Naive thymus-derived CD4-positive, alpha-beta T cell (primary cell): ENCODE measurements at regions not wholly inside any gene's neighbourhood (a gene's known extent, or its start where the extent isn't known, plus 50 kb on each side); places are given as distances from the start of the nearest gene placed in this dataset.
"Not testable (repeated sequence)": the region's sequence is repeated elsewhere in the genome, so short reads cannot be mapped to it uniquely, and the experiment has no call there.

Experiments
- ATAC-seq: fragments of 150-1000 bp; cut with Tn5 transposase; 2 replicates; pipeline ENCODE4 v1.10.0; 2021; ENCODE audit warnings: mild to moderate bottlenecking, moderate library complexity
- CTCF ChIA-PET: fragments of 350-600 bp; sonication (Branson Sonifier 250); formaldehyde crosslinking; loops from one replicate; lab custom pipeline; 2021; ENCODE audit warnings: antibody characterized with exemption; lab: Charles Lee
- POLR2A ChIA-PET: fragments of 350-600 bp; sonication (Branson Sonifier 250); formaldehyde crosslinking; loops from one replicate; lab custom pipeline; 2021; ENCODE audit warnings: antibody characterized with exemption, inconsistent platforms; lab: Charles Lee
- DNase-seq, 9 donors: peaks; one replicate each; pipeline versions ENCODE4 v3.0.0 to v3.0.0-alpha.2; 2020 to 2022; ENCODE audit warnings: mixed read lengths in 1 of 9
- H3K27ac ChIP-seq: one replicate; pipeline ENCODE4 v1.7.0; 2013; ENCODE audit warnings: mild to moderate bottlenecking, low read depth, low read length, moderate library complexity
- H3K27me3 ChIP-seq, 2 donors: one replicate each; pipeline ENCODE4 v1.7.0; 2013; ENCODE audit warnings: low read length in 2 of 2, mild to moderate bottlenecking in 2 of 2, moderate library complexity in 2 of 2; ENCODE audit not compliant: control insufficient read depth in 2 of 2, insufficient read depth in 2 of 2
- H3K36me3 ChIP-seq, 3 experiments: 1 replicate in 2 of 3; 2 replicates in 1 of 3; pipeline ENCODE4 v1.7.0; 2013; ENCODE audit warnings: low read length in 3 of 3, mild to moderate bottlenecking in 3 of 3, moderate library complexity in 1 of 3; ENCODE audit not compliant: insufficient read depth in 3 of 3, control insufficient read depth in 2 of 3
- H3K4me1 ChIP-seq, 2 donors: one replicate each; pipeline ENCODE4 v1.7.0; 2013; ENCODE audit warnings: low read length in 2 of 2, mild to moderate bottlenecking in 2 of 2, moderate library complexity in 1 of 2; ENCODE audit not compliant: control insufficient read depth in 2 of 2, insufficient read depth in 2 of 2
- H3K4me3 ChIP-seq: 2 replicates; pipeline ENCODE4 v1.7.0; 2013; ENCODE audit warnings: mild to moderate bottlenecking, low read length
- H3K9me3 ChIP-seq, 3 experiments: 1 replicate in 2 of 3; 2 replicates in 1 of 3; pipeline ENCODE4 v1.7.0; 2013; ENCODE audit warnings: low read length in 3 of 3; ENCODE audit not compliant: control insufficient read depth in 2 of 3
- H3K27ac Mint-ChIP-seq, 9 donors: one replicate each; pipeline ENCODE4 v1.8.0; 2020 to 2022; ENCODE audit warnings: mixed read lengths in 9 of 9, mild to moderate bottlenecking in 8 of 9, moderate library complexity in 5 of 9, inconsistent platforms in 2 of 9
- H3K27me3 Mint-ChIP-seq, 5 donors: one replicate each; pipeline ENCODE4 v1.8.0; 2021 to 2022; ENCODE audit warnings: mixed read lengths in 5 of 5, mild to moderate bottlenecking in 1 of 5
- H3K36me3 Mint-ChIP-seq, 5 donors: one replicate each; pipeline ENCODE4 v1.8.0; 2020 to 2022; ENCODE audit warnings: mixed read lengths in 5 of 5, mild to moderate bottlenecking in 3 of 5, inconsistent platforms in 1 of 5
- H3K4me1 Mint-ChIP-seq, 7 donors: one replicate each; pipeline ENCODE4 v1.8.0; 2020 to 2022; ENCODE audit warnings: mixed read lengths in 7 of 7, mild to moderate bottlenecking in 3 of 7, inconsistent platforms in 1 of 7
- H3K4me3 Mint-ChIP-seq, 10 donors: one replicate each; pipeline ENCODE4 v1.8.0; 2020 to 2022; ENCODE audit warnings: mild to moderate bottlenecking in 10 of 10, mixed read lengths in 10 of 10, moderate library complexity in 6 of 10, inconsistent platforms in 2 of 10
- H3K9me3 Mint-ChIP-seq, 11 donors: one replicate each; pipeline ENCODE4 v1.8.0; 2020 to 2022; ENCODE audit warnings: mixed read lengths in 11 of 11, mild to moderate bottlenecking in 4 of 11, inconsistent platforms in 1 of 11, moderate library complexity in 1 of 11
- intact Hi-C, 2 donors: fragments of 100-400 bp; cut with micrococcal nuclease; formaldehyde crosslinking; loops; one replicate each; pipeline ENCODE4 v1.15.1; 2023

- H3K9me3 Mint-ChIP-seq, H3K36me3 ChIP-seq, H3K4me1 ChIP-seq, H3K4me3 ChIP-seq, DNase-seq, H3K27me3 ChIP-seq, ATAC-seq, H3K27ac Mint-ChIP-seq, H3K27ac ChIP-seq, H3K4me3 Mint-ChIP-seq, H3K9me3 ChIP-seq, H3K27me3 Mint-ChIP-seq, CTCF ChIA-PET, intact Hi-C loops, H3K4me1 Mint-ChIP-seq, POLR2A ChIA-PET, H3K36me3 Mint-ChIP-seq: not testable (repeated sequence)
Measured at GRCh38 chr1:228611707-228612106, 123.6 kb upstream of the RHOU start.

DNA sequence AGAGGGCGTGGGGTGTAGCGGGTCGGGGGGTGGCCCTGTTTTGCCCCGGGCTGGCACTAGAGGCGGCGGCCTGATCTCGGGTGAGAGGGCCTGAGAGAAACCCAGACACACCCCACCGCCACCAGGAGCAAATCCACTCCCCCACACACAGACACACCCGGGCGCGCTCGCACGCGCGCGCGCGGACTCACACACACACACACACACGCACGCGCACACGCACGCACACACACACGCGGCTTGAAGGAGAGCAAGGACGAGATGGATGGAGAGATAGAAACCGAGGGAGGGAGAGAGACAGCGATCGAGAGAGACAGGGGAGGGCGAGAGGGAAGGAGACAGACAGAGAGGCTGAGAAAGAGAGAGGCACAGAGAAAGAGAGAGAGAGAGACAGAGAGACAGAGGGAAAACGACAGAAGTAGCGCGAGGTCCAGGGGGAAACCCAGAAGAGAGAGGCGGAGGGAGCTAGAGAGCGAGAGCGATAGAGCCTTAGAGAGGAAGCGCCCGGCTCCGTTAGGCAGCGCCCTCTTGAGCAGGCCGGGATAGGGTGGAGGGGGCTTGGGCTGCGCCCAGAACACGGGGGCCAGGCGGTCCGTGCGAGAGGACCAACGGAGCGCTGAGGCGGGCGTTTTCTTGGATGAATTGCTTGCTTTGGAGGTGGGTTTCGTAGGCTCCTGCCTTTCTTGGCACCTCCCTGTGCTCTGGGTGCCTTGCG, 113.1 kb upstream of the RHOU start:
- Mint-ChIP-seq H3K27ac (peak overlapping the region in 1 of 9 donors; percentile 75), H3K4me3 (peak overlapping the region in 5 of 10 donors; percentile 54 to 90 (median 78))
- H3K27me3 ChIP-seq, H3K36me3 ChIP-seq, H3K36me3 Mint-ChIP-seq, POLR2A ChIA-PET, ATAC-seq, H3K9me3 Mint-ChIP-seq, H3K27me3 Mint-ChIP-seq, H3K4me1 ChIP-seq, H3K4me3 ChIP-seq, H3K4me1 Mint-ChIP-seq, H3K9me3 ChIP-seq, H3K27ac ChIP-seq, CTCF ChIA-PET, intact Hi-C loops: not testable (repeated sequence)
- DNase-seq = peak in 5 of 9 donors; percentile 8 to 29 (median 19)

- H3K9me3 Mint-ChIP-seq, intact Hi-C loops, DNase-seq, H3K36me3 Mint-ChIP-seq, CTCF ChIA-PET, H3K9me3 ChIP-seq, H3K27me3 Mint-ChIP-seq, H3K4me3 ChIP-seq, H3K36me3 ChIP-seq, H3K27me3 ChIP-seq, H3K4me1 Mint-ChIP-seq, POLR2A ChIA-PET, H3K4me3 Mint-ChIP-seq, H3K27ac Mint-ChIP-seq, H3K4me1 ChIP-seq, ATAC-seq, H3K27ac ChIP-seq: not testable (repeated sequence)
Measured at GRCh38 chr1:228626481-228626880, 108.8 kb upstream of the RHOU start.

DNA sequence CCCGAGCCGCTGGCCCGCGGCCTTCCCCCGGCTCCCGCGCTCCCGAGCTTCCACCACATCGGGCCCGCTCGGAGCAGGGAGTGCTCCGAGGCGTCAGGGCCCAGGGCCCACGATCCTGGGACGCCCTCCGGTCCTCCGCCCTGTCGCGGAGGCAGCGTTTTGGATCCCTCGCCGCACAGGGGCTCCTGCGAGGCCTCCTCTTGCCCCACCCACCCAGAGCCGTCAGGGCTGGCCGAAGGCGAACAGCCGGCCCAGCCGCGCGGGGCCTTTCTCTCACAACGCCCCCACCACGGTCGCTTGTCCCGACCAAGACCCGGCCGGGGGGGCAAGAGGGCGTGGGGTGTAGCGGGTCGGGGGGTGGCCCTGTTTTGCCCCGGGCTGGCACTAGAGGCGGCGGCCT, 102.4 kb upstream of the RHOU start:
- H3K9me3 ChIP-seq, H3K27ac Mint-ChIP-seq, intact Hi-C loops, ATAC-seq, POLR2A ChIA-PET, H3K36me3 ChIP-seq, H3K4me3 Mint-ChIP-seq, H3K27ac ChIP-seq, H3K36me3 Mint-ChIP-seq, H3K9me3 Mint-ChIP-seq, H3K27me3 ChIP-seq, CTCF ChIA-PET, H3K4me1 ChIP-seq, H3K4me1 Mint-ChIP-seq, H3K4me3 ChIP-seq, H3K27me3 Mint-ChIP-seq: not testable (repeated sequence)
- peak in 2 of 9 donors; percentile 18 to 30 for DNase-seq

GRCh38 chr1:228635304-228635703, 100.0 kb upstream of the RHOU start:
- H3K36me3 Mint-ChIP-seq, H3K4me1 Mint-ChIP-seq, H3K4me3 ChIP-seq, H3K27me3 Mint-ChIP-seq, H3K27ac Mint-ChIP-seq, ATAC-seq, H3K9me3 Mint-ChIP-seq, H3K4me3 Mint-ChIP-seq, H3K4me1 ChIP-seq, H3K27me3 ChIP-seq, H3K36me3 ChIP-seq, intact Hi-C loops, POLR2A ChIA-PET, H3K9me3 ChIP-seq, CTCF ChIA-PET, H3K27ac ChIP-seq: not testable (repeated sequence)
- DNase-seq = peak; percentile 20 to 64 (median 60)

DNA sequence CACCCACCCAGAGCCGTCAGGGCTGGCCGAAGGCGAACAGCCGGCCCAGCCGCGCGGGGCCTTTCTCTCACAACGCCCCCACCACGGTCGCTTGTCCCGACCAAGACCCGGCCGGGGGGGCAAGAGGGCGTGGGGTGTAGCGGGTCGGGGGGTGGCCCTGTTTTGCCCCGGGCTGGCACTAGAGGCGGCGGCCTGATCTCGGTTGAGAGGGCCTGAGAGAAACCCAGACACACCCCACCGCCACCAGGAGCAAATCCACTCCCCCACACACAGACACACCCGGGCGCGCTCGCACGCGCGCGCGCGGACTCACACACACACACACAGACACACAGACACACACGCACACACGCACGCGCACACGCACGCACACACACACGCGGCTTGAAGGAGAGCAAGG, 97.8 kb upstream of the RHOU start:
- H3K36me3 ChIP-seq, H3K36me3 Mint-ChIP-seq, H3K9me3 Mint-ChIP-seq, intact Hi-C loops, H3K27me3 ChIP-seq, CTCF ChIA-PET, ATAC-seq, H3K27ac Mint-ChIP-seq, H3K4me1 Mint-ChIP-seq, H3K9me3 ChIP-seq, H3K4me1 ChIP-seq, H3K27me3 Mint-ChIP-seq, POLR2A ChIA-PET, H3K4me3 Mint-ChIP-seq, H3K4me3 ChIP-seq, H3K27ac ChIP-seq: not testable (repeated sequence)
- peak in 1 of 9 donors; percentile 22 for DNase-seq
